GM12878 (cell line): ENCODE measurements at regions not wholly inside any gene's neighbourhood (a gene's known extent, or its start where the extent isn't known, plus 50 kb on each side); places are given as distances from the start of the nearest gene placed in this dataset.

ENCODE experiments used
- BRCA1 ChIP-seq: IDR thresholded peaks from 2 replicates; pipeline ENCODE4 v1.6.1; 2011; ENCODE audit warnings: low read depth, low read length, improper control_type of control experiment
- EP300 ChIP-seq, 2 experiments: fragments of 150-350 bp in 1 of 2; IDR thresholded peaks; 2 replicates each; pipeline ENCODE4 v1.6.1; 2011 to 2012; ENCODE audit warnings: low read depth in 2 of 2, low read length in 2 of 2, borderline replicate concordance in 1 of 2, improper control_type of control experiment in 1 of 2, inconsistent platforms in 1 of 2; ENCODE audit not compliant: control insufficient read depth in 1 of 2
- MTA3 ChIP-seq: IDR thresholded peaks from 2 replicates; pipeline ENCODE4 v1.6.1; 2012; ENCODE audit warnings: low read length, inconsistent platforms, borderline replicate concordance
- NRF1 ChIP-seq: conservative IDR thresholded peaks from 2 replicates; pipeline ENCODE4 v1.6.1; 2011; ENCODE audit warnings: mild to moderate bottlenecking, low read depth, low read length, improper control_type of control experiment
- USF2 ChIP-seq: IDR thresholded peaks from 2 replicates; pipeline ENCODE4 v1.6.1; 2011; ENCODE audit warnings: low read depth, low read length, improper control_type of control experiment, borderline replicate concordance
- TF ChIP-seq, protein P1 (sequence below): IDR thresholded peaks from 2 replicates; pipeline ENCODE4 v1.6.1; 2011; ENCODE audit warnings: low read depth, mild to moderate bottlenecking, low read length, moderate library complexity, borderline replicate concordance; ENCODE audit errors: extremely low read depth

GRCh38 chr13:89497658-89498057 lies 1826.5 kb downstream of the SLITRK5 start:
- no peak for TF ChIP-seq EP300 (IDR thresholded peaks at IDR 0.05; ENCODE audit: borderline replicate concordance in 1 of 2, control insufficient read depth in 1 of 2, low read depth in 2 of 2, low read length in 2 of 2)
- no peak for TF ChIP-seq NRF1
- TF ChIP-seq USF2 = no peak
- TF ChIP-seq BRCA1 = no peak
- TF ChIP-seq MTA3 = no peak
- TF ChIP-seq, protein P1, sequence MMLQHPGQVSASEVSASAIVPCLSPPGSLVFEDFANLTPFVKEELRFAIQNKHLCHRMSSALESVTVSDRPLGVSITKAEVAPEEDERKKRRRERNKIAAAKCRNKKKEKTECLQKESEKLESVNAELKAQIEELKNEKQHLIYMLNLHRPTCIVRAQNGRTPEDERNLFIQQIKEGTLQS = no peak
